A549 (cell line): ENCODE measurements at regions not wholly inside any gene's neighbourhood (a gene's known extent, or its start where the extent isn't known, plus 50 kb on each side); places are given as distances from the start of the nearest gene placed in this dataset.
"Not testable (repeated sequence)": the region's sequence is repeated elsewhere in the genome, so short reads cannot be mapped to it uniquely, and the experiment has no call there.

Source experiments
- CEBPB ChIP-seq, 2 experiments: fragments of >200 bp in 1 of 2; sonication (Bioruptor Twin) in 1 of 2; formaldehyde crosslinking in 1 of 2; IDR thresholded peaks; 2 replicates each; pipeline ENCODE4 v1.6.1; 2012 to 2016
- EHMT2 ChIP-seq: fragments of 200-600 bp; sonication (generic); IDR thresholded peaks from 2 replicates; pipeline ENCODE4 v1.6.1; 2016; ENCODE audit warnings: antibody characterized with exemption, low read depth, mild to moderate bottlenecking, moderate library complexity
- EP300 ChIP-seq, 2 experiments: fragments of >200 bp; sonication (Bioruptor Twin); formaldehyde crosslinking; IDR thresholded peaks; 2 replicates in 1 of 2; 3 replicates in 1 of 2; pipeline ENCODE4 v1.6.1; 2016 to 2017
- FOSL2 ChIP-seq, 2 experiments: fragments of 450-650 bp in 1 of 2; fragments of >200 bp in 1 of 2; sonication (Bioruptor Twin) in 1 of 2; formaldehyde crosslinking; IDR thresholded peaks; 2 replicates each; pipeline versions ENCODE4 v1.5.0 to v1.6.1; 2016 to 2020; ENCODE audit warnings: mild to moderate bottlenecking in 1 of 2, moderate library complexity in 1 of 2
- JUN ChIP-seq, 2 experiments: fragments of >200 bp; sonication (Bioruptor Twin); formaldehyde crosslinking; IDR thresholded peaks; 2 replicates in 1 of 2; 3 replicates in 1 of 2; pipeline ENCODE4 v1.6.1; 2016 to 2017
- MYC ChIP-seq: IDR thresholded peaks from 2 replicates; pipeline ENCODE4 v1.6.1; 2012; ENCODE audit warnings: mild to moderate bottlenecking, inconsistent platforms, low read length, improper control_type of control experiment, borderline replicate concordance
- POLR2A ChIP-seq: IDR thresholded peaks from 2 replicates; pipeline ENCODE4 v1.6.1; 2012; ENCODE audit warnings: mild to moderate bottlenecking, low read length
- RAD21 ChIP-seq, 2 experiments: fragments of >200 bp in 1 of 2; sonication (Bioruptor Twin) in 1 of 2; formaldehyde crosslinking in 1 of 2; IDR thresholded peaks in 1 of 2; conservative IDR thresholded peaks in 1 of 2; 2 replicates in 1 of 2; 3 replicates in 1 of 2; pipeline ENCODE4 v1.6.1; 2012 to 2018; ENCODE audit warnings: inconsistent platforms in 1 of 2
- TF ChIP-seq, protein P1 (sequence below): fragments of >200 bp; sonication (Bioruptor Twin); formaldehyde crosslinking; IDR thresholded peaks from 3 replicates; pipeline ENCODE4 v1.5.1; 2016
- TF ChIP-seq, protein P2 (sequence below): fragments of 450-650 bp; IDR thresholded peaks from 2 replicates; pipeline ENCODE4 v1.6.1; 2014; ENCODE audit warnings: antibody characterized with exemption
- TF ChIP-seq, protein P3 (sequence below): fragments of 200-600 bp; sonication (generic); IDR thresholded peaks from 2 replicates; pipeline ENCODE4 v1.6.1; 2016; ENCODE audit warnings: antibody characterized with exemption, mild to moderate bottlenecking, moderate library complexity
- TF ChIP-seq, protein P4 (sequence below): IDR thresholded peaks from 2 replicates; pipeline ENCODE4 v1.6.1; 2012
- TF ChIP-seq, protein P5 (sequence below): fragments of 150-350 bp; IDR thresholded peaks from 2 replicates; pipeline ENCODE4 v1.6.1; 2014; ENCODE audit warnings: low read depth, mild to moderate bottlenecking, low read length

DNA sequence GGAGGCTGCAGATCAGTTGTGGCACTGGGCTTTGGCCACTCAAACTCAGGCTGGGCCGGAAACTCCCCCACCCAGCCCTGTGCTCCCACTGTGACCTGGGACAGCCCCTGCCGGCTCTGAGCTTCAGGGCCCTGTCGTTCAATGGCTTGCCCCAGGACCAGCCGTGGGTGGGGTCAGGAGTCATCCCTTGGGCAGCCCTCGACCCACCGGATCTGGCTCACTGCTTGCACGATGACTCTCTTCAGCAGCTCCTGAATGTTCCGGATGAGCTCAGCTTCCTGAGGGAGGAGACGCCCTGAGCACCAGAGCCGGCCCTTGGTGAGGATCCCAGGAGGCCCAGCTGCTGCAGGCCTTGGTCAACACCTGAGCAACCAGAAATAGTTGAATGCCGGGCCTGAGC lies 1544.2 kb upstream of the USP9Y start:
- TF ChIP-seq POLR2A; RAD21 (conservative IDR thresholded peaks at IDR 0.05 in 1 of 2, IDR thresholded peaks at IDR 0.05 in 1 of 2); CEBPB (IDR thresholded peaks at IDR 0.05); MYC; JUN (IDR thresholded peaks at IDR 0.05); EP300 (IDR thresholded peaks at IDR 0.05); FOSL2 (IDR thresholded peaks at IDR 0.05); FOSL2 (CRISPR knock-in tag; IDR thresholded peaks at IDR 0.05); EHMT2: not testable (repeated sequence)
- TF ChIP-seq, protein P1, sequence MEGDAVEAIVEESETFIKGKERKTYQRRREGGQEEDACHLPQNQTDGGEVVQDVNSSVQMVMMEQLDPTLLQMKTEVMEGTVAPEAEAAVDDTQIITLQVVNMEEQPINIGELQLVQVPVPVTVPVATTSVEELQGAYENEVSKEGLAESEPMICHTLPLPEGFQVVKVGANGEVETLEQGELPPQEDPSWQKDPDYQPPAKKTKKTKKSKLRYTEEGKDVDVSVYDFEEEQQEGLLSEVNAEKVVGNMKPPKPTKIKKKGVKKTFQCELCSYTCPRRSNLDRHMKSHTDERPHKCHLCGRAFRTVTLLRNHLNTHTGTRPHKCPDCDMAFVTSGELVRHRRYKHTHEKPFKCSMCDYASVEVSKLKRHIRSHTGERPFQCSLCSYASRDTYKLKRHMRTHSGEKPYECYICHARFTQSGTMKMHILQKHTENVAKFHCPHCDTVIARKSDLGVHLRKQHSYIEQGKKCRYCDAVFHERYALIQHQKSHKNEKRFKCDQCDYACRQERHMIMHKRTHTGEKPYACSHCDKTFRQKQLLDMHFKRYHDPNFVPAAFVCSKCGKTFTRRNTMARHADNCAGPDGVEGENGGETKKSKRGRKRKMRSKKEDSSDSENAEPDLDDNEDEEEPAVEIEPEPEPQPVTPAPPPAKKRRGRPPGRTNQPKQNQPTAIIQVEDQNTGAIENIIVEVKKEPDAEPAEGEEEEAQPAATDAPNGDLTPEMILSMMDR = not testable (repeated sequence)
- TF ChIP-seq, protein P2, sequence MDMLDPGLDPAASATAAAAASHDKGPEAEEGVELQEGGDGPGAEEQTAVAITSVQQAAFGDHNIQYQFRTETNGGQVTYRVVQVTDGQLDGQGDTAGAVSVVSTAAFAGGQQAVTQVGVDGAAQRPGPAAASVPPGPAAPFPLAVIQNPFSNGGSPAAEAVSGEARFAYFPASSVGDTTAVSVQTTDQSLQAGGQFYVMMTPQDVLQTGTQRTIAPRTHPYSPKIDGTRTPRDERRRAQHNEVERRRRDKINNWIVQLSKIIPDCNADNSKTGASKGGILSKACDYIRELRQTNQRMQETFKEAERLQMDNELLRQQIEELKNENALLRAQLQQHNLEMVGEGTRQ = not testable (repeated sequence)
- TF ChIP-seq, protein P3, sequence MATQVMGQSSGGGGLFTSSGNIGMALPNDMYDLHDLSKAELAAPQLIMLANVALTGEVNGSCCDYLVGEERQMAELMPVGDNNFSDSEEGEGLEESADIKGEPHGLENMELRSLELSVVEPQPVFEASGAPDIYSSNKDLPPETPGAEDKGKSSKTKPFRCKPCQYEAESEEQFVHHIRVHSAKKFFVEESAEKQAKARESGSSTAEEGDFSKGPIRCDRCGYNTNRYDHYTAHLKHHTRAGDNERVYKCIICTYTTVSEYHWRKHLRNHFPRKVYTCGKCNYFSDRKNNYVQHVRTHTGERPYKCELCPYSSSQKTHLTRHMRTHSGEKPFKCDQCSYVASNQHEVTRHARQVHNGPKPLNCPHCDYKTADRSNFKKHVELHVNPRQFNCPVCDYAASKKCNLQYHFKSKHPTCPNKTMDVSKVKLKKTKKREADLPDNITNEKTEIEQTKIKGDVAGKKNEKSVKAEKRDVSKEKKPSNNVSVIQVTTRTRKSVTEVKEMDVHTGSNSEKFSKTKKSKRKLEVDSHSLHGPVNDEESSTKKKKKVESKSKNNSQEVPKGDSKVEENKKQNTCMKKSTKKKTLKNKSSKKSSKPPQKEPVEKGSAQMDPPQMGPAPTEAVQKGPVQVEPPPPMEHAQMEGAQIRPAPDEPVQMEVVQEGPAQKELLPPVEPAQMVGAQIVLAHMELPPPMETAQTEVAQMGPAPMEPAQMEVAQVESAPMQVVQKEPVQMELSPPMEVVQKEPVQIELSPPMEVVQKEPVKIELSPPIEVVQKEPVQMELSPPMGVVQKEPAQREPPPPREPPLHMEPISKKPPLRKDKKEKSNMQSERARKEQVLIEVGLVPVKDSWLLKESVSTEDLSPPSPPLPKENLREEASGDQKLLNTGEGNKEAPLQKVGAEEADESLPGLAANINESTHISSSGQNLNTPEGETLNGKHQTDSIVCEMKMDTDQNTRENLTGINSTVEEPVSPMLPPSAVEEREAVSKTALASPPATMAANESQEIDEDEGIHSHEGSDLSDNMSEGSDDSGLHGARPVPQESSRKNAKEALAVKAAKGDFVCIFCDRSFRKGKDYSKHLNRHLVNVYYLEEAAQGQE = not testable (repeated sequence)
- TF ChIP-seq, protein P4, sequence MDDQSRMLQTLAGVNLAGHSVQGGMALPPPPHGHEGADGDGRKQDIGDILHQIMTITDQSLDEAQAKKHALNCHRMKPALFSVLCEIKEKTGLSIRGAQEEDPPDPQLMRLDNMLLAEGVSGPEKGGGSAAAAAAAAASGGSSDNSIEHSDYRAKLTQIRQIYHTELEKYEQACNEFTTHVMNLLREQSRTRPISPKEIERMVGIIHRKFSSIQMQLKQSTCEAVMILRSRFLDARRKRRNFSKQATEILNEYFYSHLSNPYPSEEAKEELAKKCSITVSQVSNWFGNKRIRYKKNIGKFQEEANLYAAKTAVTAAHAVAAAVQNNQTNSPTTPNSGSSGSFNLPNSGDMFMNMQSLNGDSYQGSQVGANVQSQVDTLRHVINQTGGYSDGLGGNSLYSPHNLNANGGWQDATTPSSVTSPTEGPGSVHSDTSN = not testable (repeated sequence)
- TF ChIP-seq, protein P5, sequence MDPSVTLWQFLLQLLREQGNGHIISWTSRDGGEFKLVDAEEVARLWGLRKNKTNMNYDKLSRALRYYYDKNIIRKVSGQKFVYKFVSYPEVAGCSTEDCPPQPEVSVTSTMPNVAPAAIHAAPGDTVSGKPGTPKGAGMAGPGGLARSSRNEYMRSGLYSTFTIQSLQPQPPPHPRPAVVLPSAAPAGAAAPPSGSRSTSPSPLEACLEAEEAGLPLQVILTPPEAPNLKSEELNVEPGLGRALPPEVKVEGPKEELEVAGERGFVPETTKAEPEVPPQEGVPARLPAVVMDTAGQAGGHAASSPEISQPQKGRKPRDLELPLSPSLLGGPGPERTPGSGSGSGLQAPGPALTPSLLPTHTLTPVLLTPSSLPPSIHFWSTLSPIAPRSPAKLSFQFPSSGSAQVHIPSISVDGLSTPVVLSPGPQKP = not testable (repeated sequence)
